Kidney glomerular epithelial cell (primary cell): ENCODE measurements at regions not wholly inside any gene's neighbourhood (a gene's known extent, or its start where the extent isn't known, plus 50 kb on each side); places are given as distances from the start of the nearest gene placed in this dataset.
A peak's percentile ranks its signal among the peaks of the same experiment; 100 is the strongest.

ENCODE experiments used
- DNase-seq: peaks from one replicate; lab custom pipeline; 2025; lab: John Stamatoyannopoulos, UW

GRCh38 chr5:119789406-119790117 is 160.2 kb downstream of the FAM170A start:
- DNase-seq: no peak

GRCh38 chr5:119792161-119792799 is 162.9 kb downstream of the FAM170A start:
- no peak for DNase-seq

GRCh38 chr5:119795768-119796167 is 166.4 kb downstream of the FAM170A start:
- no peak for DNase-seq

GRCh38 chr5:119801570-119801969 is 172.2 kb downstream of the FAM170A start:
- DNase-seq: no peak

GRCh38 chr5:119808024-119808423 is 178.7 kb downstream of the FAM170A start:
- no peak for DNase-seq

GRCh38 chr5:119808474-119808873 is 179.1 kb downstream of the FAM170A start:
- no peak for DNase-seq

GRCh38 chr5:119810217-119810616 is 180.9 kb downstream of the FAM170A start:
- DNase-seq: no peak

- no peak for DNase-seq
Observed at GRCh38 chr5:119811458-119811857, 182.1 kb downstream of the FAM170A start.

- no peak for DNase-seq
Observed at GRCh38 chr5:119814655-119815054, 185.3 kb downstream of the FAM170A start.

- DNase-seq: no peak
Observed at GRCh38 chr5:119816055-119816454, 186.7 kb downstream of the FAM170A start.

GRCh38 chr5:119820016-119820415 is 190.7 kb downstream of the FAM170A start:
- DNase-seq: no peak

GRCh38 chr5:119820608-119821007 is 191.2 kb downstream of the FAM170A start:
- no peak for DNase-seq

GRCh38 chr5:119828541-119828940 is 199.2 kb downstream of the FAM170A start:
- DNase-seq: peak; percentile 5

- no peak for DNase-seq
Observed at GRCh38 chr5:119829341-119829740, 200.0 kb downstream of the FAM170A start.

GRCh38 chr5:119833176-119833575 is 203.8 kb downstream of the FAM170A start:
- no peak for DNase-seq

- no peak for DNase-seq
Observed at GRCh38 chr5:119840175-119840574, 210.8 kb downstream of the FAM170A start.

GRCh38 chr5:119852140-119852539 is 222.8 kb downstream of the FAM170A start:
- DNase-seq: no peak

GRCh38 chr5:119860463-119860862 is 231.1 kb downstream of the FAM170A start:
- DNase-seq: no peak

- DNase-seq: no peak
Observed at GRCh38 chr5:119862619-119863018, 233.3 kb downstream of the FAM170A start.

- no peak for DNase-seq
Observed at GRCh38 chr5:119864286-119864685, 234.9 kb downstream of the FAM170A start.

GRCh38 chr5:119873611-119874010 is 244.3 kb downstream of the FAM170A start:
- no peak for DNase-seq

- DNase-seq: no peak
Observed at GRCh38 chr5:119876522-119876921, 247.2 kb downstream of the FAM170A start.

GRCh38 chr5:119878712-119879111 is 249.4 kb downstream of the FAM170A start:
- DNase-seq: no peak

- DNase-seq: no peak
Observed at GRCh38 chr5:119879446-119879845, 250.1 kb downstream of the FAM170A start.
